ENCODE measurements at regions not wholly inside any gene's neighbourhood (a gene's known extent, or its start where the extent isn't known, plus 50 kb on each side); places are given as distances from the start of the nearest gene placed in this dataset.
"Not testable (repeated sequence)": the region's sequence is repeated elsewhere in the genome, so short reads cannot be mapped to it uniquely, and the experiment has no call there.

DNA sequence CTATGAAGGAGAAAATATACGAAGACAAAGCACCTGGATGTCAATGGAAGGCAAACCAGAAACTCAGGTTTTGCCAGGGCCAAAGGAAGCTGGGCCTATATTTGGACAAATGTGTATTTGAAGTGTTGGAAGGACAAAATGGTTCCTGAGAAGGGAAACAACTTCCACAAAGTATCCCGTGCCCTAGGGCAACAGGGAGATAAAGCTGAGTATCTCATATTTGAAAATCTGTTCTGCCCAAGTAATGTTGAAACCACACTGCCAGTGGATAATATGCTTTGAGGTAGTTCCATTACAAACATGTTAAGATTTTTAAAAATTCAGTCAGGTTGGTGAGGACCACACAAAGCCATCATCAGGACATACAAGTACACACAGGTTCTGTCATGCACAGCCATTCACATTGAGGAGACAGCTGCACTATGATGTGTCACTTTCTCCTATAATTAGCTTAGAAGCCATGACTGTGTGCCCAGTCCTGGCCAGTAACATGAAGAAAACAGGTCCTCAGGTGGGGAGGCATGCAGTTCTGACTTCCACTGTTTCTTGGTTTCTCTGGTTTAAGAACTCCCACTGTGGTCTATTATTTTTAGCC, 116.4 kb downstream of the PWWP3B start:
- Histone ChIP-seq H3K27ac (no peak overlapping the region), H3K4me1 (no peaks in the 10 kb centered on the region), H3K27me3 (no peaks in the 10 kb centered on the region), H3K9me3 (no peaks in the 10 kb centered on the region), H3K4me3 (no peak overlapping the region), H3K36me3 (no peaks in the 10 kb centered on the region)
- no peak for ATAC-seq
- TF ChIP-seq, protein P1, sequence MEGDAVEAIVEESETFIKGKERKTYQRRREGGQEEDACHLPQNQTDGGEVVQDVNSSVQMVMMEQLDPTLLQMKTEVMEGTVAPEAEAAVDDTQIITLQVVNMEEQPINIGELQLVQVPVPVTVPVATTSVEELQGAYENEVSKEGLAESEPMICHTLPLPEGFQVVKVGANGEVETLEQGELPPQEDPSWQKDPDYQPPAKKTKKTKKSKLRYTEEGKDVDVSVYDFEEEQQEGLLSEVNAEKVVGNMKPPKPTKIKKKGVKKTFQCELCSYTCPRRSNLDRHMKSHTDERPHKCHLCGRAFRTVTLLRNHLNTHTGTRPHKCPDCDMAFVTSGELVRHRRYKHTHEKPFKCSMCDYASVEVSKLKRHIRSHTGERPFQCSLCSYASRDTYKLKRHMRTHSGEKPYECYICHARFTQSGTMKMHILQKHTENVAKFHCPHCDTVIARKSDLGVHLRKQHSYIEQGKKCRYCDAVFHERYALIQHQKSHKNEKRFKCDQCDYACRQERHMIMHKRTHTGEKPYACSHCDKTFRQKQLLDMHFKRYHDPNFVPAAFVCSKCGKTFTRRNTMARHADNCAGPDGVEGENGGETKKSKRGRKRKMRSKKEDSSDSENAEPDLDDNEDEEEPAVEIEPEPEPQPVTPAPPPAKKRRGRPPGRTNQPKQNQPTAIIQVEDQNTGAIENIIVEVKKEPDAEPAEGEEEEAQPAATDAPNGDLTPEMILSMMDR (IDR thresholded peaks at IDR 0.05): no peak
- peak in 1 of 4 donors; percentile 1 for DNase-seq
- intact Hi-C loops (cut with DNase I): no loop called here

DNA sequence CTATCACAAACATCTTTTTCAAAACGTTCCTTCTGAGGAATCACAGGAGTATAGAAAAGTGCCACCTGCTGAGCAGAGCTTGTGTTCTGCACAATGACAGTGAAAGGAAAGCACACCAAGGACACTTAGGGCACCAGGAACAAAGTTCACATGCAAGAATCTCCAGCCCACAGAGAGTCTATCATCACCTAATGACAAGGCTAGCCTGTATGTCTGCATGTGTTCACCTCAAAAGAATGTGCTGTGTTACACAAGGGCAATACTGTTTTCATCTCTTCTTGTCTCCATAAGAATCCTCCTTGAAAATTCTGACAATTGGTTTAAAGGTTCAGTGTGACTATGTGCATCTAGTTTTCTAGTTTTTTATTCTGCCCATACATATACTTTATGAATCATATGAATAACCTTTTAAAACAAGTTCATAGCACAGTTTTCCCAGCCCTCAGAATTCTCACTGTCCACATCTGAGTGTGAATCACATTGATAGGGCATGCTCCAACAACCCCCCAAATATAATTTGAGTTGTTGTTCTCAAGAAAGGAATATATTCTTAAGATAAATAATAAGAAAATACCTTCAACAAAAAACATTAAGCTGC, 118.0 kb downstream of the PWWP3B start:
- DNase-seq (no peak), ATAC-seq (no peak)
- Histone ChIP-seq H3K27ac (no peak overlapping the region), H3K27me3 (no peaks in the 10 kb centered on the region), H3K9me3 (no peaks in the 10 kb centered on the region), H3K4me1 (no peaks in the 10 kb centered on the region), H3K4me3 (no peak overlapping the region), H3K36me3 (no peaks in the 10 kb centered on the region)
- intact Hi-C loops (cut with DNase I): no loop called here
- TF ChIP-seq, protein P1 (IDR thresholded peaks at IDR 0.05): no peak

DNA sequence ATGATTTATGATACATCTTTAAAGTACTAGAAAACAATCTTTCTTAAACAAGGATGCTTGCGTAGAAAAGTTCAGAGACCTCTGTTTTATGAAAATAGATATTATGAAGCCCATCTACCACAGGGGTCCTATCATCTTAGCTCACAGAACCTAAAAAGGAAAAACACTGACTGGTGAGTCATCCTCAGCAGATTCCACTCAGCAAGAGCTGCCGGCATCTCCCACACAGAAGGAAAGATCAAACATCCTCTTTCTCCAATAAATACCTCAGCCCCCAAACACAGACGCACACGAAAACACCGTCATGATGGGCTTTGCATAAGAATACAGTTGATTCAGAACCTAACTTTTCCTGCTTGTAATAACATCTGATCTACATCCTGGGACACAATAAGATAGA, 122.7 kb downstream of the PWWP3B start:
- H3K27me3 ChIP-seq; H3K27ac ChIP-seq; H3K4me3 ChIP-seq; H3K4me1 ChIP-seq; ATAC-seq; intact Hi-C loops (cut with DNase I); H3K9me3 ChIP-seq; DNase-seq; H3K36me3 ChIP-seq: not testable (repeated sequence)

DNA sequence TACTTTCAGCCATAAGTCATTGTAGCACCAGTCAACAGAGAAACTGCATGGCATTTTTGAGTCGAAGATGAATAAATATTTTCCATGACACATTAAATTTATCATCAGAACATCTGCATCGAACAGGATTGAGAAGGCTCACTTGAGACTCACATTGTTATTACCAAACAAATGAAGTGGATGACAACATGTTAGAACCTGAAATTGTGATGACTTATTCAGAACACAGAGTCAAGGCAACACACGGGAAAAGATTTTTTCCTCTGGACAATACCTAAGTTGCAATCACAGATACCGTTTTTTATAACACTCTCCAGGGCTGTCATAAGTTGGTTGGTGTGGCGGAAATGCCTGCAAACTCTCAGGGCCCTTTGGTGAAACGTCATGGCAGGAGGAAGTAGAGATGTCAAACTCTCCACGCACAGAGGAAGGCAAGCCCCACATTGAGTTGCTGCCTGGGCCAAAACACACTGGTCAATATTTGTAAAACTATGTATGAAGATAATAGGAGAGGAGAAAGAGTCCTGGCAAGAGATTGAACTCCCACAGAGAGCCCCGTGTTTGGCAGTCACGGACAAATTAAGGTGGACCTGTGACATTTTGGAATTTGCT, 123.8 kb downstream of the PWWP3B start:
- H3K9me3 ChIP-seq; H3K4me3 ChIP-seq; H3K36me3 ChIP-seq; ATAC-seq; H3K27ac ChIP-seq; intact Hi-C loops (cut with DNase I); H3K4me1 ChIP-seq; H3K27me3 ChIP-seq; DNase-seq: not testable (repeated sequence)

DNA sequence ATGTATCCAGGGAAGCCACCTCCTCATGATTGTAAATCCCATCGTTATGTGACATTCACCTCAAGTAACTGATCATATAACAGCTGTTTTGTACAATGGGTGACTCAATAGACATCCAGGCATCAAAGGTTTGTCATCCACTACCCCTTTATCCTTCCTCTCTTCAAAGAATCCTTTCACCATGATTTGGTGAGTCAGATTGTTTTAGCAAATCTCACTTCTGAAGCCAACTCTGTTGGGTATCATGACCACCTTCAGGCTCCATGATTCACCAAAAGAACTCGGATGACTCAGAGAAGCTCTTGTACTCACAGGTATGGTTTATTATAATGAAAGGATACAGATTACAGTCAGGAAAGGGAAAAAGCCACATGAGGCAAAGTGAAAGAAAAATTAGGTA, 132.1 kb downstream of the PWWP3B start:
- no peaks in the 10 kb centered on the region for H3K9me3 ChIP-seq
- H3K4me3 ChIP-seq: no peak overlapping the region
- ATAC-seq (no peak), DNase-seq (no peak)
- H3K27me3 ChIP-seq: no peaks in the 10 kb centered on the region
- TF ChIP-seq, protein P1 (IDR thresholded peaks at IDR 0.05): no peak
- H3K4me1 ChIP-seq: no peaks in the 10 kb centered on the region
- intact Hi-C loops (cut with DNase I): no loop called here
- H3K27ac ChIP-seq: no peak overlapping the region
- H3K36me3 ChIP-seq: no peaks in the 10 kb centered on the region

DNA sequence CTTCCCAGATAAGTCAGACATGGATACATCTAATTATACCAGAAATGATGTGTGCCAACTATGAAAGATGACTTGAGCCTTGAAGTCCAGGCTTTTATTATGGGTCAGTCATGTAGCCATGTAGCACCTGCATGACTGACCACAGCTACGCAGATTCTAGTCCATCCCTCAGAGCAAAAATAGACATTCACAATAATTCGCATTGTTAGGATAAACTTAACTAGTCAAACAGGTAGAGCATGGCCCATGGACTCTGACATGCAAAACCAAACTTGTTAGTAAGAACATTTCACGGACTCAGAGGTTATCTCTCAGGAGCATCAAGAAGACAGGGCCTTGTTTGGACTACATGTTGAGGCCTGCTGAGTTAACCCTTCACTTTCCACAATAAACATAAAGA, 132.6 kb downstream of the PWWP3B start:
- no peaks in the 10 kb centered on the region for H3K9me3 ChIP-seq
- no peaks in the 10 kb centered on the region for H3K36me3 ChIP-seq
- ATAC-seq (no peak), DNase-seq (no peak)
- no peak overlapping the region for H3K27ac ChIP-seq
- no peaks in the 10 kb centered on the region for H3K4me1 ChIP-seq
- H3K27me3 ChIP-seq: no peaks in the 10 kb centered on the region
- no peak overlapping the region for H3K4me3 ChIP-seq
- intact Hi-C loops (cut with DNase I): no loop called here
- TF ChIP-seq, protein P1 (IDR thresholded peaks at IDR 0.05): no peak

Data from left lung (tissue), 4 donors.